B cell (primary cell): ENCODE measurements at regions not wholly inside any gene's neighbourhood (a gene's known extent, or its start where the extent isn't known, plus 50 kb on each side); places are given as distances from the start of the nearest gene placed in this dataset.

Experiments
- ATAC-seq: fragments of 200-7000 bp; cut with Tn5 transposase; one replicate; pipeline ENCODE4 v1.10.0; 2021; ENCODE audit warnings: low read depth, mild to moderate bottlenecking, moderate number of reproducible peaks, moderate library complexity
- CTCF ChIA-PET: fragments of 350-600 bp; sonication (Branson Sonifier 250); formaldehyde crosslinking; loops from one replicate; lab custom pipeline; 2021; ENCODE audit warnings: antibody characterized with exemption, inconsistent platforms; lab: Charles Lee
- POLR2A ChIA-PET: fragments of 350-600 bp; sonication (Branson Sonifier 250); formaldehyde crosslinking; loops from one replicate; lab custom pipeline; 2021; ENCODE audit warnings: antibody characterized with exemption; lab: Charles Lee
- DNase-seq: peaks from one replicate; pipeline ENCODE4 v3.0.0; 2013
- H2AFZ ChIP-seq: 2 replicates; pipeline ENCODE4 v1.6.1; 2012; ENCODE audit warnings: mild to moderate bottlenecking, low read depth, low read length; ENCODE audit not compliant: insufficient read depth, poor library complexity, severe bottlenecking
- H3K27ac ChIP-seq, 2 donors: 1 replicate in 1 of 2; 2 replicates in 1 of 2; pipeline ENCODE4 v1.5.1; 2012 to 2013; ENCODE audit warnings: low read length in 2 of 2, mild to moderate bottlenecking in 2 of 2, moderate library complexity in 1 of 2
- H3K27me3 ChIP-seq, 4 experiments: fragments of 200-600 bp in 1 of 4; sonication (generic) in 1 of 4; replicated peaks in 1 of 4; 1 replicate in 2 of 4; 2 replicates in 2 of 4; pipeline versions ENCODE4 v1.6.1 to v1.7.0; 2013 to 2016; ENCODE audit warnings: low read length in 3 of 4, mild to moderate bottlenecking in 2 of 4, mixed read lengths in 1 of 4, moderate library complexity in 1 of 4; ENCODE audit not compliant: insufficient read depth in 4 of 4, control insufficient read depth in 3 of 4; ENCODE audit errors: control extremely low read depth in 1 of 4
- H3K36me3 ChIP-seq, 2 experiments: replicated peaks in 1 of 2; 1 replicate in 1 of 2; 2 replicates in 1 of 2; pipeline versions ENCODE4 v1.6.1 to v1.7.1; 2013; ENCODE audit warnings: low read length in 1 of 2; ENCODE audit not compliant: insufficient read depth in 2 of 2, control insufficient read depth in 1 of 2; ENCODE audit errors: control extremely low read depth in 1 of 2, extremely low read depth in 1 of 2
- H3K4me1 ChIP-seq, 2 donors: fragments of 200-600 bp in 1 of 2; sonication (generic) in 1 of 2; 1 replicate in 1 of 2; 2 replicates in 1 of 2; pipeline versions ENCODE4 v1.5.1 to v1.6.1; 2013 to 2017; ENCODE audit warnings: low read length in 2 of 2; ENCODE audit not compliant: control insufficient read depth in 2 of 2, insufficient read depth in 2 of 2
- H3K4me2 ChIP-seq: replicated peaks from 2 replicates; pipeline ENCODE3; 2012; ENCODE audit warnings: mild to moderate bottlenecking, low read depth, low read length; ENCODE audit not compliant: poor library complexity, severe bottlenecking
- H3K4me3 ChIP-seq, 5 experiments: fragments of 200-600 bp in 1 of 5; sonication (generic) in 1 of 5; 1 replicate in 3 of 5; 2 replicates in 2 of 5; pipeline versions ENCODE4 v1.5.1 to v1.7.0; 2011 to 2016; ENCODE audit warnings: low read length in 4 of 5, mild to moderate bottlenecking in 4 of 5, low read depth in 2 of 5, control low read depth in 1 of 5, moderate library complexity in 1 of 5; ENCODE audit not compliant: insufficient read depth in 1 of 5; ENCODE audit errors: control extremely low read depth in 1 of 5, extremely low read depth in 1 of 5
- H3K79me2 ChIP-seq: fragments of 200-600 bp; sonication (generic); one replicate; pipeline ENCODE4 v1.6.0; 2016; ENCODE audit warnings: low read length; ENCODE audit not compliant: control insufficient read depth, insufficient read depth
- H3K9ac ChIP-seq: fragments of 200-600 bp; sonication (generic); 2 replicates; pipeline ENCODE4 v1.6.1; 2017; ENCODE audit warnings: mild to moderate bottlenecking, low read length, moderate library complexity
- H3K9me3 ChIP-seq, 3 donors: one replicate each; pipeline versions ENCODE4 v1.6.1 to v1.7.1; 2013; ENCODE audit warnings: low read length in 2 of 3; ENCODE audit not compliant: control insufficient read depth in 2 of 3, insufficient read depth in 1 of 3; ENCODE audit errors: control extremely low read depth in 1 of 3
- H4K20me1 ChIP-seq: 2 replicates; pipeline ENCODE4 v1.6.0; 2012; ENCODE audit warnings: mild to moderate bottlenecking, low read length; ENCODE audit not compliant: insufficient read depth, control insufficient read depth, poor library complexity, severe bottlenecking
- H3K27ac Mint-ChIP-seq: one replicate; pipeline ENCODE4 v1.8.0; 2021; ENCODE audit warnings: mixed read lengths
- H3K27me3 Mint-ChIP-seq: one replicate; pipeline ENCODE4 v1.8.0; 2021; ENCODE audit warnings: mixed read lengths
- H3K4me1 Mint-ChIP-seq: one replicate; pipeline ENCODE4 v1.8.0; 2021; ENCODE audit warnings: mixed read lengths
- H3K4me3 Mint-ChIP-seq: one replicate; pipeline ENCODE4 v1.8.0; 2021; ENCODE audit warnings: mixed read lengths
- H3K9me3 Mint-ChIP-seq: one replicate; pipeline ENCODE4 v1.8.0; 2022; ENCODE audit warnings: mixed read lengths; ENCODE audit not compliant: insufficient read depth
- EZH2 ChIP-seq: IDR thresholded peaks from 2 replicates; pipeline ENCODE4 v1.6.1; 2012; ENCODE audit warnings: borderline replicate concordance, low read depth, mild to moderate bottlenecking, moderate library complexity, low read length; ENCODE audit not compliant: insufficient read depth, poor library complexity, severe bottlenecking
- WGBS: methylation state at CpG from one replicate; pipeline ENCODE4 v1.1.5; 2013; ENCODE audit warnings: missing lambda C conversion rate; ENCODE audit not compliant: insufficient coverage; 5-methylcytosine and 5-hydroxymethylcytosine counted together
- intact Hi-C: fragments of 100-400 bp; cut with micrococcal nuclease; formaldehyde crosslinking; loops from one replicate; pipeline ENCODE4 v1.10.0; 2022
- TF ChIP-seq, protein P1 (sequence below): fragments of 200-600 bp; IDR thresholded peaks from one replicate; pipeline ENCODE4 v1.8.0; 2022; ENCODE audit warnings: antibody characterized with exemption, mild to moderate bottlenecking

DNA sequence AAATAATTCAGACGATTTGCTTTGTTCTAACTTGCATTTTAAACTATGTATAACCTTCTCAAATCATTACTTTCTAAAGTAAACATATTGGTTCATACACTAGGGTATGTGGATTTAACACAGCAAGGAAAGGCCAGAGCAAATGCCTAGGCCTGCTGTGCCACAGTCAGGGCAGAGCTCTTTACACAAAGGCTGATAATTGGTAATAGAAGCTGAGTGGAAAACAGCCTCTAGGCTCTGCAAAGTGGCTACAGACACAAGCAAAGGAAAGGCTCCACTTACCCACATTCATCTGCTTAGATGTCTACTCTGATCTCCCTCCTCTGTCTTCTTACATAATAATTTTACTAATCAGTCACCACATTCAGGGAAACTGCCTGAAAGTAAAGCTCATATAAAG, 382.9 kb downstream of the OLFM4 start:
- no peak overlapping the region for H3K4me3 ChIP-seq
- H3K4me3 Mint-ChIP-seq: no peak overlapping the region
- H3K27me3 ChIP-seq: no peaks in the 10 kb centered on the region
- H3K9me3 Mint-ChIP-seq: no peaks in the 10 kb centered on the region
- POLR2A ChIA-PET: no interaction called here
- H3K27ac Mint-ChIP-seq: no peak overlapping the region
- no peaks in the 10 kb centered on the region for H4K20me1 ChIP-seq
- no peak overlapping the region for H3K4me2 ChIP-seq
- no peaks in the 10 kb centered on the region for H3K4me1 Mint-ChIP-seq
- no peaks in the 10 kb centered on the region for H3K4me1 ChIP-seq
- whole genome bisulfite sequencing: no CpG with 5 or more reads among the region's 1 CpG
- peaks cover 0 to 12% (median 0%) of the 10 kb centered on the region in 3 donors for H3K9me3 ChIP-seq
- TF ChIP-seq EZH2: no peak
- TF ChIP-seq, protein P1, sequence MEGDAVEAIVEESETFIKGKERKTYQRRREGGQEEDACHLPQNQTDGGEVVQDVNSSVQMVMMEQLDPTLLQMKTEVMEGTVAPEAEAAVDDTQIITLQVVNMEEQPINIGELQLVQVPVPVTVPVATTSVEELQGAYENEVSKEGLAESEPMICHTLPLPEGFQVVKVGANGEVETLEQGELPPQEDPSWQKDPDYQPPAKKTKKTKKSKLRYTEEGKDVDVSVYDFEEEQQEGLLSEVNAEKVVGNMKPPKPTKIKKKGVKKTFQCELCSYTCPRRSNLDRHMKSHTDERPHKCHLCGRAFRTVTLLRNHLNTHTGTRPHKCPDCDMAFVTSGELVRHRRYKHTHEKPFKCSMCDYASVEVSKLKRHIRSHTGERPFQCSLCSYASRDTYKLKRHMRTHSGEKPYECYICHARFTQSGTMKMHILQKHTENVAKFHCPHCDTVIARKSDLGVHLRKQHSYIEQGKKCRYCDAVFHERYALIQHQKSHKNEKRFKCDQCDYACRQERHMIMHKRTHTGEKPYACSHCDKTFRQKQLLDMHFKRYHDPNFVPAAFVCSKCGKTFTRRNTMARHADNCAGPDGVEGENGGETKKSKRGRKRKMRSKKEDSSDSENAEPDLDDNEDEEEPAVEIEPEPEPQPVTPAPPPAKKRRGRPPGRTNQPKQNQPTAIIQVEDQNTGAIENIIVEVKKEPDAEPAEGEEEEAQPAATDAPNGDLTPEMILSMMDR: no peak
- DNase-seq: no peak
- H2AFZ ChIP-seq: no peak overlapping the region
- intact Hi-C loops: no loop called here
- H3K9ac ChIP-seq: no peak overlapping the region
- ATAC-seq: no peak
- H3K79me2 ChIP-seq: no peaks in the 10 kb centered on the region
- no peaks in the 10 kb centered on the region for H3K27me3 Mint-ChIP-seq
- CTCF ChIA-PET: no interaction called here
- H3K36me3 ChIP-seq: no peaks in the 10 kb centered on the region
- H3K27ac ChIP-seq: no peak overlapping the region

GRCh38 chr13:53415135-53415534, 386.5 kb downstream of the OLFM4 start:
- no peak overlapping the region for H3K4me3 ChIP-seq
- intact Hi-C loops: no loop called here
- no peak overlapping the region for H3K27ac ChIP-seq
- no peak overlapping the region for H3K9ac ChIP-seq
- Mint-ChIP-seq H3K27me3 (no peaks in the 10 kb centered on the region), H3K4me3 (no peak overlapping the region), H3K4me1 (no peaks in the 10 kb centered on the region), H3K27ac (no peak overlapping the region), H3K9me3 (peaks cover 5% of the 10 kb centered on the region)
- H3K27me3 ChIP-seq: no peaks in the 10 kb centered on the region
- H4K20me1 ChIP-seq: no peaks in the 10 kb centered on the region
- no peaks in the 10 kb centered on the region for H3K36me3 ChIP-seq
- H3K9me3 ChIP-seq: no peaks in the 10 kb centered on the region
- no peaks in the 10 kb centered on the region for H3K4me1 ChIP-seq
- TF ChIP-seq EZH2: no peak
- TF ChIP-seq, protein P1: no peak
- ATAC-seq (no peak), DNase-seq (no peak)
- H2AFZ ChIP-seq: no peak overlapping the region
- no peaks in the 10 kb centered on the region for H3K79me2 ChIP-seq
- POLR2A ChIA-PET: no interaction called here
- no peak overlapping the region for H3K4me2 ChIP-seq
- CTCF ChIA-PET: no interaction called here
- no CpG with 5 or more reads among the region's 2 CpGs for WGBS
